ENCODE measurements at regions not wholly inside any gene's neighbourhood (a gene's known extent, or its start where the extent isn't known, plus 50 kb on each side); places are given as distances from the start of the nearest gene placed in this dataset.
A peak's percentile ranks its signal among the peaks of the same experiment; 100 is the strongest.

GRCh38 chr5:174852143-174852542 lies 127.8 kb downstream of the MSX2 start:
- TF ChIP-seq CTCF (IDR thresholded peaks at IDR 0.05; ENCODE audit: unreplicated experiment), result no peak
- no peak overlapping the region for H3K4me3 Mint-ChIP-seq (ENCODE audit: unreplicated experiment)
- no peaks in the 10 kb centered on the region for H3K36me3 Mint-ChIP-seq (ENCODE audit: insufficient read depth, unreplicated experiment)
- POLR2A ChIA-PET, result no interaction called here
- no peak for DNase-seq (ENCODE audit: unreplicated experiment)
- BruUV-seq (replicated peaks), result no TSS peak
- intact Hi-C loops (cut with micrococcal nuclease), result no loop called here
- H3K4me1 Mint-ChIP-seq (ENCODE audit: insufficient read depth, unreplicated experiment), result no peaks in the 10 kb centered on the region
- no peaks in the 10 kb centered on the region for H3K27me3 Mint-ChIP-seq (ENCODE audit: insufficient read depth, unreplicated experiment)
- H3K9me3 Mint-ChIP-seq (ENCODE audit: unreplicated experiment), result no peaks in the 10 kb centered on the region
- no peak overlapping the region for H3K27ac Mint-ChIP-seq (ENCODE audit: low read depth, unreplicated experiment)
- CTCF ChIA-PET, result interaction anchor here (0.6 to 0.7 kb wide), 3 partner anchors 15 to 207 kb away, joined by 3 to 4 read pairs (median 3); no protein-coding TSS in a partner anchor

GRCh38 chr5:174850565-174851169 lies 126.3 kb downstream of the MSX2 start:
- H3K27me3 Mint-ChIP-seq (ENCODE audit: insufficient read depth, unreplicated experiment), result no peaks in the 10 kb centered on the region
- BruUV-seq (replicated peaks), result no TSS peak
- no peak for TF ChIP-seq CTCF (IDR thresholded peaks at IDR 0.05; ENCODE audit: unreplicated experiment)
- no peak for DNase-seq (ENCODE audit: unreplicated experiment)
- no peak overlapping the region for H3K27ac Mint-ChIP-seq (ENCODE audit: low read depth, unreplicated experiment)
- no peaks in the 10 kb centered on the region for H3K9me3 Mint-ChIP-seq (ENCODE audit: unreplicated experiment)
- H3K4me3 Mint-ChIP-seq (ENCODE audit: unreplicated experiment), result no peak overlapping the region
- no peaks in the 10 kb centered on the region for H3K4me1 Mint-ChIP-seq (ENCODE audit: insufficient read depth, unreplicated experiment)
- CTCF ChIA-PET, result interaction anchor here (0.6 to 1.7 kb wide), 2 partner anchors 12 to 416 kb away, joined by 3 to 6 read pairs; no protein-coding TSS in a partner anchor
- POLR2A ChIA-PET, result interaction anchor here (0.7 kb wide), 1 partner anchor 13 kb away, joined by 3 read pairs; no protein-coding TSS in a partner anchor
- H3K36me3 Mint-ChIP-seq (ENCODE audit: insufficient read depth, unreplicated experiment), result no peaks in the 10 kb centered on the region
- intact Hi-C loops (cut with micrococcal nuclease), result no loop called here

GRCh38 chr5:174849426-174849825 lies 125.0 kb downstream of the MSX2 start:
- no peaks in the 10 kb centered on the region for H3K27me3 Mint-ChIP-seq (ENCODE audit: insufficient read depth, unreplicated experiment)
- H3K9me3 Mint-ChIP-seq (ENCODE audit: unreplicated experiment), result no peaks in the 10 kb centered on the region
- no peak for DNase-seq (ENCODE audit: unreplicated experiment)
- intact Hi-C loops (cut with micrococcal nuclease), result no loop called here
- TF ChIP-seq CTCF (IDR thresholded peaks at IDR 0.05; ENCODE audit: unreplicated experiment), result no peak
- H3K27ac Mint-ChIP-seq (ENCODE audit: low read depth, unreplicated experiment), result no peak overlapping the region
- H3K4me1 Mint-ChIP-seq (ENCODE audit: insufficient read depth, unreplicated experiment), result peaks cover 8% of the 10 kb centered on the region
- no TSS peak for BruUV-seq (replicated peaks)
- ChIA-PET CTCF (interaction anchor here (0.6 to 1.7 kb wide), 2 partner anchors 11 to 991 kb away, joined by 4 to 6 read pairs; no protein-coding TSS in a partner anchor), POLR2A (no interaction called here)
- no peak overlapping the region for H3K4me3 Mint-ChIP-seq (ENCODE audit: unreplicated experiment)
- H3K36me3 Mint-ChIP-seq (ENCODE audit: insufficient read depth, unreplicated experiment), result no peaks in the 10 kb centered on the region

- no peaks in the 10 kb centered on the region for H3K36me3 Mint-ChIP-seq (ENCODE audit: insufficient read depth, unreplicated experiment)
- ChIA-PET CTCF (no interaction called here), POLR2A (interaction anchor here (0.6 kb wide), 1 partner anchor 435 kb away, joined by 5 read pairs; no protein-coding TSS in a partner anchor)
- no peak overlapping the region for H3K4me3 Mint-ChIP-seq (ENCODE audit: unreplicated experiment)
- TF ChIP-seq CTCF (IDR thresholded peaks at IDR 0.05; ENCODE audit: unreplicated experiment), result no peak
- intact Hi-C loops (cut with micrococcal nuclease), result no loop called here
- H3K4me1 Mint-ChIP-seq (ENCODE audit: insufficient read depth, unreplicated experiment), result peaks cover 8% of the 10 kb centered on the region
- no peaks in the 10 kb centered on the region for H3K9me3 Mint-ChIP-seq (ENCODE audit: unreplicated experiment)
- peak; percentile 42 for DNase-seq (ENCODE audit: unreplicated experiment)
- no peak overlapping the region for H3K27ac Mint-ChIP-seq (ENCODE audit: low read depth, unreplicated experiment)
- no peaks in the 10 kb centered on the region for H3K27me3 Mint-ChIP-seq (ENCODE audit: insufficient read depth, unreplicated experiment)
- BruUV-seq (replicated peaks), result no TSS peak
These were observed 120.6 kb downstream of the MSX2 start for GRCh38 chr5:174844971-174845370.

Data from MCF 10A (cell line).